HL-60 (cell line): ENCODE measurements at regions not wholly inside any gene's neighbourhood (a gene's known extent, or its start where the extent isn't known, plus 50 kb on each side); places are given as distances from the start of the nearest gene placed in this dataset.

Experiments used
- CTCF ChIP-seq: IDR thresholded peaks from one replicate; pipeline ENCODE4 v1.5.1; 2011; ENCODE audit warnings: low read length, control low read depth, inconsistent platforms; ENCODE audit not compliant: insufficient read depth
- POLR2AphosphoS5 ChIP-seq: IDR thresholded peaks from 2 replicates; pipeline ENCODE4 v1.6.1; 2012; ENCODE audit warnings: low read depth
- SPI1 ChIP-seq: IDR thresholded peaks from 2 replicates; pipeline ENCODE4 v1.6.1; 2012; ENCODE audit warnings: low read depth, mild to moderate bottlenecking, borderline replicate concordance

GRCh38 chr1:181314959-181315358, 168.4 kb upstream of the CACNA1E start:
- TF ChIP-seq CTCF: no peak
- TF ChIP-seq SPI1: no peak
- no peak for TF ChIP-seq POLR2AphosphoS5
